ENCODE measurements at regions not wholly inside any gene's neighbourhood (a gene's known extent, or its start where the extent isn't known, plus 50 kb on each side); places are given as distances from the start of the nearest gene placed in this dataset.

DNA sequence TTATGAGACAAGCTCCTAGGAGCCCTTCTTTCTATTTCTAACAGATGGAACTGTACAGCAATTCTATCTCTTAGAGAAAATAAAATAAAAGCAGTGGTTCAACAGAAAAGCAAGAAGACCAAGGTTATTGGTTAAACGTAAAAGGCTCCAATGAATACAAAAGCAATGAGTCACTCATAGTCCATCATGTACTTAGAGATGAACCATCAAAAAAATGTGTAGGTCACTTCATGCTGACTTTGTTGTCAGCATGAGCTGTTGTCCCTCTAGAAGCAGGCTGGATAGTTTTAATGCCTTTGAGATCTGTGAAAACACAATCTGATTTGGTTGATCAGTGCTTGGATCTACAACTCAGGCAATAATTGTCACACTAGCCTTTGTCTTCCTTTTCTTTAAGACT is 378.6 kb upstream of the ANXA10 start:
- Mint-ChIP-seq H3K36me3 (no peaks in the 10 kb centered on the region), H3K27ac (no peak overlapping the region), H3K4me1 (no peaks in the 10 kb centered on the region), H3K9me3 (no peaks in the 10 kb centered on the region), H3K27me3 (ENCODE audit: low read depth) (peaks cover 1% of the 10 kb centered on the region), H3K4me3 (no peak overlapping the region)
- DNase-seq (ENCODE audit: low spot score in 2 of 2, unreplicated experiment in 2 of 2), result no peak
- TF ChIP-seq, protein P1, sequence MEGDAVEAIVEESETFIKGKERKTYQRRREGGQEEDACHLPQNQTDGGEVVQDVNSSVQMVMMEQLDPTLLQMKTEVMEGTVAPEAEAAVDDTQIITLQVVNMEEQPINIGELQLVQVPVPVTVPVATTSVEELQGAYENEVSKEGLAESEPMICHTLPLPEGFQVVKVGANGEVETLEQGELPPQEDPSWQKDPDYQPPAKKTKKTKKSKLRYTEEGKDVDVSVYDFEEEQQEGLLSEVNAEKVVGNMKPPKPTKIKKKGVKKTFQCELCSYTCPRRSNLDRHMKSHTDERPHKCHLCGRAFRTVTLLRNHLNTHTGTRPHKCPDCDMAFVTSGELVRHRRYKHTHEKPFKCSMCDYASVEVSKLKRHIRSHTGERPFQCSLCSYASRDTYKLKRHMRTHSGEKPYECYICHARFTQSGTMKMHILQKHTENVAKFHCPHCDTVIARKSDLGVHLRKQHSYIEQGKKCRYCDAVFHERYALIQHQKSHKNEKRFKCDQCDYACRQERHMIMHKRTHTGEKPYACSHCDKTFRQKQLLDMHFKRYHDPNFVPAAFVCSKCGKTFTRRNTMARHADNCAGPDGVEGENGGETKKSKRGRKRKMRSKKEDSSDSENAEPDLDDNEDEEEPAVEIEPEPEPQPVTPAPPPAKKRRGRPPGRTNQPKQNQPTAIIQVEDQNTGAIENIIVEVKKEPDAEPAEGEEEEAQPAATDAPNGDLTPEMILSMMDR (IDR thresholded peaks at IDR 0.05; ENCODE audit: unreplicated experiment), result no peak

DNA sequence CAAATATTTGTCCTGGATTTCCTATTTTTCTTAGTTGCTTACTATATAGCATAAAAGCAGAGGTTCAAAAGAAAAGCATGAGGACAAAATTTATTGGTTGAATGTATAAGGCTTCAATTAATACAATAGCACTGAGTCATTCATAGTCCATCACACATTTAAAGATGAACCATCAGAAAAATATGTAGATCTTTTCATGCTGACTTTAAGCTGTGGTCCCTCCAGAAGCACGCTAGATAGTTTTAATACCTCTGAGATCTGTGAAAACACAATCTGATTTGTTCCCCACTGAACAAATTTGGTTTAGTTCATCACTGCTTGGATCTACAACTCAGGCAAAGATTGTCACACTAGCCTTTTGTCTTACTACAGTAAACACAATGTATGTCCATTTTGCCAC is 377.2 kb upstream of the ANXA10 start:
- H3K36me3 Mint-ChIP-seq, result no peaks in the 10 kb centered on the region
- H3K27me3 Mint-ChIP-seq (ENCODE audit: low read depth), result peaks cover 1% of the 10 kb centered on the region
- TF ChIP-seq, protein P1 (IDR thresholded peaks at IDR 0.05; ENCODE audit: unreplicated experiment), result no peak
- H3K27ac Mint-ChIP-seq, result no peak overlapping the region
- H3K9me3 Mint-ChIP-seq, result no peaks in the 10 kb centered on the region
- H3K4me1 Mint-ChIP-seq, result no peaks in the 10 kb centered on the region
- DNase-seq (ENCODE audit: low spot score in 2 of 2, unreplicated experiment in 2 of 2), result no peak
- no peak overlapping the region for H3K4me3 Mint-ChIP-seq

DNA sequence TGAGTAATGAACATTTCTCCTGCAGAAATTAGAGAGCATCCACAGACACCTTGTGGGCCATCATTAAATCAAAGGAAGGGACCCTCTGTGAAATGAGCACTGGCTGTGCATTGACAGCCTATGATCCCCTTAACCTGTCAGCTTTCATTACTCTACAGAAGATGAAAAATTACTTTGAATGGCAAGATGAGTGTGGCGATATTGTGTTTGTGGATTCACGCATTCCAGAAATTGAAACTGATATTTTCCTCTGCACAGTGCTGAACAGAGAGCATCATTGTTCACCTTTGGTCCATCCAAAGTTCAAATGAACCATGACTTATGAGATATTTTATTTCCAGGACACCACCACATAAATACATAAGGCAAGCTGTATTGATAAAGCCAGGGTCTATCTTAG is 374.8 kb upstream of the ANXA10 start:
- Mint-ChIP-seq H3K9me3 (peaks cover 4% of the 10 kb centered on the region), H3K27me3 (ENCODE audit: low read depth) (peaks cover 1% of the 10 kb centered on the region), H3K27ac (no peak overlapping the region), H3K4me3 (no peak overlapping the region), H3K4me1 (peaks cover under 1% of the 10 kb centered on the region), H3K36me3 (no peaks in the 10 kb centered on the region)
- no peak for DNase-seq (ENCODE audit: low spot score in 2 of 2, unreplicated experiment in 2 of 2)
- TF ChIP-seq, protein P1 (IDR thresholded peaks at IDR 0.05; ENCODE audit: unreplicated experiment), result no peak

DNA sequence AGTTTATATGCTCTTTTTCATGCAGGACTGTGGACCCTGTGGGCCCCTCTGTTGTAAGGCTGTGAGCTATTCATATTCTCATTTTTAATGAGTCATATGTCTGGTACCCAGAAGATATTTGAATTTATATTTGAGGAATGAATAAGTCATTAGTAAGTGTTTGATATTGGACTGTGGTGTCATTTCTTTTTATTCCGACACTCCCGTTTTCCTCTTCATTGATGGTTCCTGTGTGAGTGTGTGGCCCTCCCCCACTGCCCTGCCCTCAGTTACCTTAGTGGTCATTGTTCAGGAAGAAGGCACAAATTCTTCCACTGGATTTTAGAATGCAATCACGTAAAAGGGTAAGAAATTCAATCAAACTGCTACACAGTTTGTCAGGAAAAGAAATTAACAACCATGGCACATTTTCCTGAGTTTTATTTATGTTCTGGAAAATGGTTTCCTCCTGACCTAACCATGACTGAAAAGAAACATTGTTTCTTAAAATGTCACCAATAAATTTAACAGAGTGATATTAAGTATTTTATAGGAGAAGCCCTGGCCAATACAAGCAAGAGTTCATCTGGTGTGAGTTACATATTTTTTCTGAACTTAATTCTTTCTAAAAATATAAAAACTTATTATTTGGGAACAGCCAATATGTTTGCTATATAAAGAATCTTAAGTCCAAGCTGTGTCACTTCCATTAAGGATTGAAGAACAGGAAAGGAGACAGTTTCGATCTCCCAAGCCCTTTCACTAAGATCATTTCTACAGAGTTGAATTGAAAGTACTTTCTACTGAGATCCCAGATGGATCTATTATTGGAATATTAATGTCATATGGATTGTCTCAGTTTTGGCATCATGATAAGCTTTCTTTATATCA is 370.5 kb upstream of the ANXA10 start:
- no peak for DNase-seq (ENCODE audit: low spot score in 2 of 2, unreplicated experiment in 2 of 2)
- no peak overlapping the region for H3K4me3 Mint-ChIP-seq
- TF ChIP-seq, protein P1 (IDR thresholded peaks at IDR 0.05; ENCODE audit: unreplicated experiment), result no peak

DNA sequence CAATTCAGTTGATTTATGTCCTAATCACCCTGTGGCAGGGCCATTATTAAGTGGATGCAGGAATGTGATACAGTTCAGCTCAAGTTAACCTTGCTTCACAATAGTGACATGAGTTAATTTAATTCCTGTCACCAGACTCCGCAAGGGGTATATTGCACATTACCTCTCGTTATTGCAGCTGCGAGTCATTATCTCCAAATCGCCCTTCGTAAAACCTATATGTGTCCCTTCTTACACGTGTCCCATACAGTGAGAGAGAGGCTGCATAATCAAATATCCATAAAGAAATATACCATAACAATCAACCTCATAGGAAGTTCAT is 369.9 kb upstream of the ANXA10 start:
- Mint-ChIP-seq H3K9me3 (peaks cover 8% of the 10 kb centered on the region), H3K4me3 (no peak overlapping the region), H3K27me3 (ENCODE audit: low read depth) (no peaks in the 10 kb centered on the region), H3K36me3 (no peaks in the 10 kb centered on the region), H3K27ac (no peak overlapping the region), H3K4me1 (peaks cover 2% of the 10 kb centered on the region)
- TF ChIP-seq, protein P1 (IDR thresholded peaks at IDR 0.05; ENCODE audit: unreplicated experiment), result no peak
- no peak for DNase-seq (ENCODE audit: low spot score in 2 of 2, unreplicated experiment in 2 of 2)

More for the DNA sequence above, 370.5 kb upstream of the ANXA10 start:
- Mint-ChIP-seq H3K36me3 (no peaks in the 10 kb centered on the region), H3K27me3 (ENCODE audit: low read depth) (no peaks in the 10 kb centered on the region), H3K9me3 (peaks cover 8% of the 10 kb centered on the region), H3K27ac (no peak overlapping the region), H3K4me1 (peaks cover 2% of the 10 kb centered on the region)

Measured in mesothelial cell of epicardium (in vitro differentiated cells).